GM12891 (cell line): ENCODE measurements at regions not wholly inside any gene's neighbourhood (a gene's known extent, or its start where the extent isn't known, plus 50 kb on each side); places are given as distances from the start of the nearest gene placed in this dataset.

Source experiments
- POLR2A ChIP-seq: IDR thresholded peaks from 2 replicates; pipeline ENCODE4 v1.6.1; 2011; ENCODE audit warnings: low read depth, low read length, control low read depth
- POLR2AphosphoS5 ChIP-seq: IDR thresholded peaks from 2 replicates; pipeline ENCODE4 v1.6.1; 2011; ENCODE audit warnings: low read depth, low read length, control low read depth

DNA sequence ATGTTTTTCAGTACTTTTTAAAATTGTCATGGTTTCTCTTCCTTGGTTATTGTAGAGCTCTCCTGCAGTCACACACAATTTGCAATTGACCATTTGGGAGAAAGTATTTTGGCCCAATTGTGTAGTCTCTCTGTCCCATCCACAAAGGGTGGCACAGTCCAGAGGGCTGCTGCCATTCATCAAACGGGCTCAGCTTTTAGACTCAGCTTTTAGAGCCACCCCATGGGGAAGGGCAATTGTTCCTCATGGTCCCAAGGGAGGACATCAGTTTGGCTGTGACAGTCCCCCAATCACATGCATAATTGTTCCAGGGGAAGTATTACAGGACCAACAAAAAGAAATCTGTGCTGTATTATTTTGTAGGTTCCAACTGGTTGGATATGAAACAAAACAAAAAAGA, 207.6 kb downstream of the ZNF462 start:
- TF ChIP-seq POLR2A (no peak), POLR2AphosphoS5 (no peak)
